Keratinocyte (primary cell): ENCODE measurements at regions not wholly inside any gene's neighbourhood (a gene's known extent, or its start where the extent isn't known, plus 50 kb on each side); places are given as distances from the start of the nearest gene placed in this dataset.

Experiments
- DNase-seq: peaks from one replicate; pipeline ENCODE4 v3.0.0-alpha.2; 2011; ENCODE audit warnings: low read depth, missing footprints, low spot score
- FAIRE-seq: peaks from 2 replicates; lab custom pipeline; 2011; peaks lifted over from hg19 to GRCh38; lab: Jason Lieb, UNC
- H2AFZ ChIP-seq: 2 replicates; pipeline ENCODE4 v1.6.0; 2012; ENCODE audit warnings: low read length, control low read depth, inconsistent platforms; ENCODE audit not compliant: control insufficient read depth
- H3K27ac ChIP-seq: 2 replicates; pipeline ENCODE4 v1.5.1; 2011; ENCODE audit warnings: low read length; ENCODE audit not compliant: control insufficient read depth, insufficient read depth
- H3K27me3 ChIP-seq: 3 replicates; pipeline ENCODE4 v1.6.0; 2011; ENCODE audit warnings: low read length; ENCODE audit not compliant: control insufficient read depth, insufficient read depth; ENCODE audit errors: extremely low read depth
- H3K36me3 ChIP-seq, 2 experiments: 2 replicates in 1 of 2; 3 replicates in 1 of 2; pipeline ENCODE4 v1.5.1; 2011; ENCODE audit warnings: low read length in 2 of 2, mild to moderate bottlenecking in 1 of 2; ENCODE audit not compliant: control insufficient read depth in 2 of 2, insufficient read depth in 2 of 2; ENCODE audit errors: extremely low read depth in 1 of 2
- H3K4me1 ChIP-seq: 3 replicates; pipeline ENCODE4 v1.5.1; 2011; ENCODE audit warnings: low read length; ENCODE audit not compliant: control insufficient read depth, insufficient read depth; ENCODE audit errors: extremely low read depth
- H3K4me2 ChIP-seq: 3 replicates; pipeline ENCODE4 v1.6.0; 2011; ENCODE audit warnings: low read depth, low read length; ENCODE audit not compliant: control insufficient read depth, insufficient read depth; ENCODE audit errors: extremely low read depth
- H3K4me3 ChIP-seq, 3 experiments: fragments of 200-600 bp in 1 of 3; sonication (generic) in 1 of 3; 2 replicates in 2 of 3; 3 replicates in 1 of 3; pipeline ENCODE4 v1.5.1; 2011 to 2016; ENCODE audit warnings: low read length in 3 of 3, mild to moderate bottlenecking in 3 of 3, control low read depth in 2 of 3, inconsistent platforms in 1 of 3, low read depth in 1 of 3, mixed read lengths in 1 of 3, mixed run types in 1 of 3, moderate library complexity in 1 of 3; ENCODE audit not compliant: control insufficient read depth in 2 of 3, insufficient read depth in 2 of 3; ENCODE audit errors: extremely low read depth in 1 of 3
- H3K79me2 ChIP-seq: 2 replicates; pipeline ENCODE4 v1.6.0; 2012; ENCODE audit warnings: low read length; ENCODE audit not compliant: control insufficient read depth, insufficient read depth
- H3K9ac ChIP-seq: 3 replicates; pipeline ENCODE4 v1.6.0; 2011; ENCODE audit warnings: low read length; ENCODE audit not compliant: control insufficient read depth, insufficient read depth; ENCODE audit errors: extremely low read depth
- H3K9me1 ChIP-seq: 3 replicates; pipeline ENCODE4 v1.6.0; 2011; ENCODE audit warnings: low read length; ENCODE audit not compliant: control insufficient read depth, insufficient read depth; ENCODE audit errors: extremely low read depth
- H3K9me3 ChIP-seq: 2 replicates; pipeline ENCODE4 v1.5.1; 2012; ENCODE audit warnings: low read depth, low read length; ENCODE audit not compliant: control insufficient read depth
- H4K20me1 ChIP-seq: 3 replicates; pipeline ENCODE4 v1.6.0; 2011; ENCODE audit warnings: low read length; ENCODE audit not compliant: control insufficient read depth, insufficient read depth; ENCODE audit errors: extremely low read depth
- EZH2 ChIP-seq: IDR thresholded peaks from one replicate; pipeline ENCODE4 v1.6.1; 2012; ENCODE audit warnings: inconsistent platforms, mild to moderate bottlenecking, low read length, moderate library complexity
- dilution Hi-C: fragments of 300-500 bp; cut with MboI; formaldehyde crosslinking; loops from one replicate; pipeline ENCODE4 v1.7.0; 2020; ENCODE audit warnings: low sequenced_read_pairs; ENCODE audit not compliant: extremely low pct_ligation_motif_present
- TF ChIP-seq, protein P1 (sequence below), 3 experiments: IDR thresholded peaks in 1 of 3; conservative IDR thresholded peaks in 1 of 3; optimal IDR thresholded peaks in 1 of 3; 2 replicates in 2 of 3; 3 replicates in 1 of 3; pipeline versions ENCODE3 to v1.5.1; 2011; ENCODE audit warnings: low read length in 3 of 3, mild to moderate bottlenecking in 3 of 3, moderate library complexity in 2 of 3, control low read depth in 1 of 3, inconsistent platforms in 1 of 3; ENCODE audit not compliant: insufficient read depth in 2 of 3; ENCODE audit errors: extremely low read depth in 1 of 3

- no peak overlapping the region for H2AFZ ChIP-seq
- H3K4me1 ChIP-seq: peaks cover under 1% of the 10 kb centered on the region
- H3K4me2 ChIP-seq: no peak overlapping the region
- no peak for DNase-seq
- no peak overlapping the region for H3K4me3 ChIP-seq
- H3K36me3 ChIP-seq: no peaks in the 10 kb centered on the region
- H3K27me3 ChIP-seq: peaks cover 22% of the 10 kb centered on the region
- no peak overlapping the region for H3K27ac ChIP-seq
- H3K9me1 ChIP-seq: no peaks in the 10 kb centered on the region
- no peak overlapping the region for H3K9ac ChIP-seq
- H3K79me2 ChIP-seq: no peaks in the 10 kb centered on the region
- no peak for FAIRE-seq
- TF ChIP-seq, protein P1, sequence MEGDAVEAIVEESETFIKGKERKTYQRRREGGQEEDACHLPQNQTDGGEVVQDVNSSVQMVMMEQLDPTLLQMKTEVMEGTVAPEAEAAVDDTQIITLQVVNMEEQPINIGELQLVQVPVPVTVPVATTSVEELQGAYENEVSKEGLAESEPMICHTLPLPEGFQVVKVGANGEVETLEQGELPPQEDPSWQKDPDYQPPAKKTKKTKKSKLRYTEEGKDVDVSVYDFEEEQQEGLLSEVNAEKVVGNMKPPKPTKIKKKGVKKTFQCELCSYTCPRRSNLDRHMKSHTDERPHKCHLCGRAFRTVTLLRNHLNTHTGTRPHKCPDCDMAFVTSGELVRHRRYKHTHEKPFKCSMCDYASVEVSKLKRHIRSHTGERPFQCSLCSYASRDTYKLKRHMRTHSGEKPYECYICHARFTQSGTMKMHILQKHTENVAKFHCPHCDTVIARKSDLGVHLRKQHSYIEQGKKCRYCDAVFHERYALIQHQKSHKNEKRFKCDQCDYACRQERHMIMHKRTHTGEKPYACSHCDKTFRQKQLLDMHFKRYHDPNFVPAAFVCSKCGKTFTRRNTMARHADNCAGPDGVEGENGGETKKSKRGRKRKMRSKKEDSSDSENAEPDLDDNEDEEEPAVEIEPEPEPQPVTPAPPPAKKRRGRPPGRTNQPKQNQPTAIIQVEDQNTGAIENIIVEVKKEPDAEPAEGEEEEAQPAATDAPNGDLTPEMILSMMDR (optimal IDR thresholded peaks at IDR 0.05 in 1 of 3, IDR thresholded peaks at IDR 0.05 in 1 of 3, conservative IDR thresholded peaks at IDR 0.05 in 1 of 3; ENCODE audit: extremely low read depth in 1 of 3, insufficient read depth in 2 of 3, low read length in 3 of 3): no peak
- no peak for TF ChIP-seq EZH2
- dilution Hi-C loops: no loop called here
- H3K9me3 ChIP-seq: no peaks in the 10 kb centered on the region
- no peaks in the 10 kb centered on the region for H4K20me1 ChIP-seq
Measured at GRCh38 chr20:56957737-56958553, 308.5 kb downstream of the BMP7 start.

DNA sequence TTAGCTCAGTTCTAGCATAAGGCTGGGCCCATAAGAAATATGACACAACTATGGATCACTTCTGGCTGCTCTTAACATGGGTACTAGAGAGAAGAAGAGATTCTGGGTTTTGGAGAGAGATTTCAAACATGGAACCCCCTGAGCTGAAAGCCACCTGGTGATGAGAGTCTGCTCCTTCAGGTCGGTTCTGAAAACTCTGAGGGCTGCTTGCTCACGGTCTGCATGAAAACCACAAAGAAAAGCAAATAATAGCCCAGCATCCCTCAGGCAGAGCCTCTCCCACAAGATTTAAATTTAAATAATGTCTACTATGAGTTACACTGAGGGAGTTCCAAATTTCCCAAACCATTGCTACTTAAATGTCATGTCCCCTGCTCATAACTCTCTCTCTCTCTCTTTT, 301.5 kb downstream of the BMP7 start:
- dilution Hi-C loops: no loop called here
- H3K4me2 ChIP-seq: no peak overlapping the region
- no peak overlapping the region for H2AFZ ChIP-seq
- FAIRE-seq (no peak), DNase-seq (no peak)
- no peak overlapping the region for H3K4me3 ChIP-seq
- no peaks in the 10 kb centered on the region for H3K79me2 ChIP-seq
- H3K36me3 ChIP-seq: no peaks in the 10 kb centered on the region
- H3K9me3 ChIP-seq: no peaks in the 10 kb centered on the region
- TF ChIP-seq, protein P1 (optimal IDR thresholded peaks at IDR 0.05 in 1 of 3, IDR thresholded peaks at IDR 0.05 in 1 of 3, conservative IDR thresholded peaks at IDR 0.05 in 1 of 3; ENCODE audit: extremely low read depth in 1 of 3, insufficient read depth in 2 of 3, low read length in 3 of 3): no peak
- no peak for TF ChIP-seq EZH2
- H3K27ac ChIP-seq: no peak overlapping the region
- H3K9me1 ChIP-seq: no peaks in the 10 kb centered on the region
- no peaks in the 10 kb centered on the region for H3K4me1 ChIP-seq
- no peaks in the 10 kb centered on the region for H4K20me1 ChIP-seq
- H3K9ac ChIP-seq: no peak overlapping the region
- H3K27me3 ChIP-seq: no peaks in the 10 kb centered on the region
